MM.1S (cell line): ENCODE measurements at regions not wholly inside any gene's neighbourhood (a gene's known extent, or its start where the extent isn't known, plus 50 kb on each side); places are given as distances from the start of the nearest gene placed in this dataset.

Experiments
- DNase-seq: peaks from one replicate; pipeline ENCODE4 v3.0.0-alpha.2; 2015
- H2AFZ ChIP-seq: fragments of 300-600 bp; sonication (generic); 2 replicates; pipeline ENCODE4 v1.6.0; 2016; ENCODE audit warnings: antibody characterized with exemption, low read length
- H3F3A ChIP-seq: fragments of 300-600 bp; sonication (generic); 2 replicates; pipeline ENCODE4 v1.6.1; 2016; ENCODE audit warnings: mild to moderate bottlenecking, antibody characterized with exemption, low read length, moderate library complexity, mixed read lengths; ENCODE audit not compliant: insufficient read depth
- H3K27ac ChIP-seq: fragments of 300-600 bp; sonication (generic); 2 replicates; pipeline ENCODE4 v1.5.1; 2016; ENCODE audit warnings: mild to moderate bottlenecking, low read length
- H3K27me3 ChIP-seq: fragments of 300-600 bp; sonication (generic); replicated peaks from 2 replicates; pipeline ENCODE4 v1.6.0; 2016; ENCODE audit warnings: low read length; ENCODE audit not compliant: insufficient read depth
- H3K36me3 ChIP-seq: fragments of 300-600 bp; sonication (generic); replicated peaks from 2 replicates; pipeline ENCODE4 v1.6.1; 2016; ENCODE audit warnings: mild to moderate bottlenecking, low read length, mixed read lengths; ENCODE audit not compliant: insufficient read depth
- H3K4me1 ChIP-seq: fragments of 300-600 bp; sonication (generic); 2 replicates; pipeline ENCODE4 v1.6.1; 2016; ENCODE audit warnings: low read length, mixed read lengths
- H3K4me2 ChIP-seq: fragments of 300-600 bp; sonication (generic); 2 replicates; pipeline ENCODE4 v1.6.0; 2016; ENCODE audit warnings: low read depth, low read length
- H3K4me3 ChIP-seq: fragments of 300-600 bp; sonication (generic); 2 replicates; pipeline ENCODE4 v1.5.1; 2016; ENCODE audit warnings: low read length, mixed read lengths
- H3K79me2 ChIP-seq: fragments of 300-600 bp; sonication (generic); 2 replicates; pipeline ENCODE4 v1.6.1; 2016; ENCODE audit warnings: mixed run types, low read length, mixed read lengths
- H3K9ac ChIP-seq: fragments of 300-600 bp; sonication (generic); 2 replicates; pipeline ENCODE4 v1.6.1; 2016; ENCODE audit warnings: low read length, mixed read lengths
- H3K9me2 ChIP-seq: fragments of 300-600 bp; sonication (generic); replicated peaks from 2 replicates; pipeline ENCODE4 v1.6.1; 2016; ENCODE audit warnings: mild to moderate bottlenecking, low read length, mixed read lengths; ENCODE audit not compliant: insufficient read depth
- H3K9me3 ChIP-seq: fragments of 300-600 bp; sonication (generic); replicated peaks from 2 replicates; pipeline ENCODE4 v1.6.1; 2016; ENCODE audit warnings: mild to moderate bottlenecking, low read length, mixed read lengths; ENCODE audit not compliant: insufficient read depth
- H4K20me1 ChIP-seq: fragments of 300-600 bp; sonication (generic); 2 replicates; pipeline ENCODE4 v1.6.1; 2016; ENCODE audit warnings: mild to moderate bottlenecking, low read length, moderate library complexity, mixed read lengths; ENCODE audit not compliant: insufficient read depth
- EZH2 ChIP-seq: fragments of 300-600 bp; sonication (generic); optimal IDR thresholded peaks from 2 replicates; pipeline ENCODE3; 2017; ENCODE audit warnings: low read depth, mild to moderate bottlenecking, antibody characterized with exemption, low read length, mixed read lengths
- EZH2phosphoT487 ChIP-seq: fragments of 300-600 bp; sonication (generic); IDR thresholded peaks from 2 replicates; pipeline ENCODE4 v1.6.1; 2018; ENCODE audit warnings: antibody characterized with exemption, low read length
- TF ChIP-seq, protein P1 (sequence below): fragments of 300-600 bp; sonication (generic); IDR thresholded peaks from 2 replicates; pipeline ENCODE4 v1.5.1; 2016; ENCODE audit warnings: antibody characterized with exemption, low read length, mixed read lengths

DNA sequence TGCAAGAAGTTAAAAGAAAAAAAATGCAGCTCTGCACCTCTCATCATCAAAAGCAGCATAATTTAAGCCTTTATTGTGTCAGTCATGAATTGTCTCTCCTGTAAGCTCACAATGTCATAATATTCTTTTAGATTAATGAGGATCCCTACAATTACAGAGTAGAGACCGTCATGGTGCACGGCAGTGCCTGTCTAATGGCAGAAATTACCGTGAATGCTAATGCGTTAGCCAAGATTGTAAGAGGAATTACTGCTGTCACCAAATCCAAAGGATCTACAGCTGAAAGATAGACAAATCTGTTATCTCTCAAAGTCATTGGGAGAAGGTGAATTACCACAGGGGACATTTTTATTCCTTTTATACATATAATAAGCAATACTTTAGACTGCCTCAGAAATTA is 631.6 kb upstream of the NRSN1 start:
- DNase-seq: no peak
- Histone ChIP-seq H3K27ac (no peak overlapping the region), H3F3A (no peaks in the 10 kb centered on the region), H3K79me2 (no peaks in the 10 kb centered on the region), H3K27me3 (no peaks in the 10 kb centered on the region), H3K9me3 (no peaks in the 10 kb centered on the region), H3K9me2 (no peaks in the 10 kb centered on the region), H3K4me2 (no peak overlapping the region), H3K36me3 (no peaks in the 10 kb centered on the region), H3K9ac (no peak overlapping the region), H3K4me3 (no peak overlapping the region), H4K20me1 (no peaks in the 10 kb centered on the region), H3K4me1 (no peaks in the 10 kb centered on the region), H2AFZ (no peak overlapping the region)
- TF ChIP-seq EZH2phosphoT487 (no peak), EZH2 (no peak)
- TF ChIP-seq, protein P1, sequence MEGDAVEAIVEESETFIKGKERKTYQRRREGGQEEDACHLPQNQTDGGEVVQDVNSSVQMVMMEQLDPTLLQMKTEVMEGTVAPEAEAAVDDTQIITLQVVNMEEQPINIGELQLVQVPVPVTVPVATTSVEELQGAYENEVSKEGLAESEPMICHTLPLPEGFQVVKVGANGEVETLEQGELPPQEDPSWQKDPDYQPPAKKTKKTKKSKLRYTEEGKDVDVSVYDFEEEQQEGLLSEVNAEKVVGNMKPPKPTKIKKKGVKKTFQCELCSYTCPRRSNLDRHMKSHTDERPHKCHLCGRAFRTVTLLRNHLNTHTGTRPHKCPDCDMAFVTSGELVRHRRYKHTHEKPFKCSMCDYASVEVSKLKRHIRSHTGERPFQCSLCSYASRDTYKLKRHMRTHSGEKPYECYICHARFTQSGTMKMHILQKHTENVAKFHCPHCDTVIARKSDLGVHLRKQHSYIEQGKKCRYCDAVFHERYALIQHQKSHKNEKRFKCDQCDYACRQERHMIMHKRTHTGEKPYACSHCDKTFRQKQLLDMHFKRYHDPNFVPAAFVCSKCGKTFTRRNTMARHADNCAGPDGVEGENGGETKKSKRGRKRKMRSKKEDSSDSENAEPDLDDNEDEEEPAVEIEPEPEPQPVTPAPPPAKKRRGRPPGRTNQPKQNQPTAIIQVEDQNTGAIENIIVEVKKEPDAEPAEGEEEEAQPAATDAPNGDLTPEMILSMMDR: no peak

DNA sequence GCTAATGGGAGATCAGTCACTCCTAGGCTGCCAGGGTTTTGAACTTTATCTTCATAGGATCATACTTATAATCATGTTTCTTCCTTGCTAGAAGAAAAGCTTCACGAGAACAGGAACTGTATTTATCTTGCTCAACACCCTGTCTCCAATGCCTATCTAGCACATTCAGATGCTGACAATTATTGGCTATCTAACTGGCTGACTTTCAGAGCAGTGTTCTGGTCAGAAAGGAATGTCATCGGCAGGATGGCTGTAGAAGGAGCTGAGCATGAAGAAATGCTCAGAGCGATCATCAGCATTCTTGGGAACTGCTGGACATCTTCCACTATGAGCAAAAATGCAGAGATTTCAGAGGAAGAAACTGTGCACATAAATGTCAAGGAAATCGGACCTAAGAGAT is 628.0 kb upstream of the NRSN1 start:
- Histone ChIP-seq H3K4me2 (no peak overlapping the region), H3K4me3 (no peak overlapping the region), H3K9me2 (no peaks in the 10 kb centered on the region), H3K36me3 (no peaks in the 10 kb centered on the region), H3K4me1 (no peaks in the 10 kb centered on the region), H3K9ac (no peak overlapping the region), H3K9me3 (no peaks in the 10 kb centered on the region), H3K79me2 (no peaks in the 10 kb centered on the region), H3K27me3 (no peaks in the 10 kb centered on the region), H3K27ac (no peak overlapping the region), H4K20me1 (no peaks in the 10 kb centered on the region), H3F3A (no peaks in the 10 kb centered on the region), H2AFZ (no peak overlapping the region)
- TF ChIP-seq, protein P1: no peak
- TF ChIP-seq EZH2phosphoT487: no peak
- no peak for TF ChIP-seq EZH2
- no peak for DNase-seq

DNA sequence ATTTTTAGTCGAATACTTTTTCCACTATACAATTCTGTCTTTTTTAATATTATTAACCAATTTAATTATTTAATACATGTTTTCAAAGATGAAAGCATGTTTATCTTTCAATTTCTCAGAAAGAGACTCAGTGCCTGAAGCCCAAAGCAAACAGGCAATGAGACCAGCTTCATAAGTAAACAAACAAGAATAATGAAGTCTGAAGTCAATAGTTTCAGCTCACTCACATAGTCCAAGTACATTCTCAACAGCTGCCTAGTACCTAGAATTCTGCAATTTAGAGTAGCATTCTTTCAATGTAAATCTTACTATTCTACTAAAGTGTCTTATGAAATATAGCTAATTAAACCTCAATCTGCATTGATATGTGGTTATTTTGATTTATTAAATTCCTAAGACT is 626.5 kb upstream of the NRSN1 start:
- TF ChIP-seq EZH2phosphoT487: no peak
- TF ChIP-seq, protein P1: no peak
- no peak for TF ChIP-seq EZH2
- no peaks in the 10 kb centered on the region for H4K20me1 ChIP-seq
- no peaks in the 10 kb centered on the region for H3K9me2 ChIP-seq
- no peaks in the 10 kb centered on the region for H3K9me3 ChIP-seq
- no peaks in the 10 kb centered on the region for H3F3A ChIP-seq
- H3K36me3 ChIP-seq: no peaks in the 10 kb centered on the region
- no peak overlapping the region for H3K9ac ChIP-seq
- no peak for DNase-seq
- no peak overlapping the region for H3K27ac ChIP-seq
- no peak overlapping the region for H2AFZ ChIP-seq
- H3K27me3 ChIP-seq: no peaks in the 10 kb centered on the region
- no peak overlapping the region for H3K4me3 ChIP-seq
- no peak overlapping the region for H3K4me2 ChIP-seq
- no peaks in the 10 kb centered on the region for H3K79me2 ChIP-seq
- H3K4me1 ChIP-seq: no peaks in the 10 kb centered on the region
